Heart right ventricle (tissue), 16 donors: ENCODE measurements at regions not wholly inside any gene's neighbourhood (a gene's known extent, or its start where the extent isn't known, plus 50 kb on each side); places are given as distances from the start of the nearest gene placed in this dataset.
A peak's percentile ranks its signal among the peaks of the same experiment; 100 is the strongest.

ENCODE experiments used
- ATAC-seq, 8 donors: fragments of 200-7000 bp; cut with Tn5 transposase; one replicate each; pipeline ENCODE4 v1.9.1; 2020; ENCODE audit warnings: mild to moderate bottlenecking in 8 of 8, moderate library complexity in 8 of 8, moderate number of reproducible peaks in 1 of 8
- DNase-seq, 2 donors: peaks; one replicate each; pipeline ENCODE4 v3.0.0-alpha.2; 2020
- H3K27ac ChIP-seq, 10 donors: fragments of 200-600 bp; sonication (generic) in 2 of 10; one replicate each; pipeline versions ENCODE4 v1.5.0 to v1.8.0; 2020 to 2022; ENCODE audit warnings: mild to moderate bottlenecking in 3 of 10
- H3K27me3 ChIP-seq, 7 donors: fragments of 200-600 bp; one replicate each; pipeline ENCODE4 v1.8.0; 2021 to 2022; ENCODE audit warnings: mild to moderate bottlenecking in 2 of 7
- H3K36me3 ChIP-seq, 9 donors: fragments of 200-600 bp; sonication (generic) in 1 of 9; one replicate each; pipeline versions ENCODE4 v1.5.0 to v1.8.0; 2020 to 2022; ENCODE audit warnings: mild to moderate bottlenecking in 2 of 9
- H3K4me1 ChIP-seq, 9 donors: fragments of 200-600 bp; sonication (generic) in 1 of 9; one replicate each; pipeline versions ENCODE4 v1.5.0 to v1.8.0; 2020 to 2022; ENCODE audit warnings: mild to moderate bottlenecking in 4 of 9
- H3K4me3 ChIP-seq, 10 donors: fragments of 200-600 bp; sonication (generic) in 2 of 10; one replicate each; pipeline versions ENCODE4 v1.5.0 to v1.8.0; 2020 to 2022; ENCODE audit warnings: mild to moderate bottlenecking in 7 of 10, moderate library complexity in 2 of 10
- H3K9me3 ChIP-seq, 11 donors: fragments of 200-600 bp in 10 of 11; sonication (generic) in 2 of 11; one replicate each; pipeline versions ENCODE4 v1.5.0 to v1.8.0; 2013 to 2022; ENCODE audit warnings: mild to moderate bottlenecking in 2 of 11, control low read depth in 1 of 11, moderate library complexity in 1 of 11
- CTCF ChIP-seq, 9 donors: fragments of 200-600 bp; sonication (generic) in 2 of 9; IDR thresholded peaks; one replicate each; pipeline versions ENCODE4 v1.5.0 to v1.8.0; 2021 to 2022; ENCODE audit warnings: antibody characterized with exemption in 9 of 9, mild to moderate bottlenecking in 5 of 9, moderate library complexity in 1 of 9
- WGBS, 2 donors: extraction: QIAGEN DNeasy Blood & Tissue Kit; methylation state at CpG; one replicate each; pipeline ENCODE4 v1.1.7; 2013; ENCODE audit warnings: inconsistent platforms in 1 of 2; 5-methylcytosine and 5-hydroxymethylcytosine counted together
- intact Hi-C, 10 donors: fragments of 100-400 bp; cut with DNase I; formaldehyde crosslinking; loops; one replicate each; pipeline versions ENCODE4 v1.11.1 to v1.14.2; 2022
- donor health status: Arrhythmogenic right ventricular cardiomyopathy.
- donor health status: ischemic (EF 13 %, LVEDD 7.1; RV severe dilation, severe dysfunction).
- donor health status: healthy with polysubstance abuse.
- donor health status: DM: no; HTN: yes; CAD: no.
- donor health status: DM: no; HTN: no; CAD: no.
- donor health status: ischemic (EF 25% LVEDD 6.9; RV normal size, moderate dysfunction).
- donor health status: ischemic (EF 25% LVEDD 5.7; RV mildly dilated, moderate dysfunction).
- donor health status: healthy.
- donor health status: DM: yes; HTN: yes; CAD: no.
- donor health status: Ischemic cardiomyopathy.
- donor health status: ischemic (EF 35%, LVEDD 5.7; RV mildly dilated, moderate dysfunction).
- donor health status: nonischemic (EF 11% LVEDD 7.7; RV severe dilation, severe dysfunction).
- donor health status: DM: yes; HTN: yes; CAD: no.
- donor health status: PGD.
- donor health status: ischemic (EF 29% LVEDD 5.4; RV normal size, mild dysfunction).
- donor health status: nonischemic (EF 23%, LVEDD 6.1; RV moderate dilation, normal function).

GRCh38 chr15:70488002-70488605, 275.3 kb downstream of the UACA start:
- WGBS, 2 donors: 24% methylated on average over 6 of the region's 6 CpGs
- intact Hi-C loops: loop anchor here in 9 of 10 donors (1.0 to 10.0 kb wide), 13 partner anchors 756 to 1013 kb away; no protein-coding TSS in a partner anchor
- DNase-seq (peak; percentile 62 to 69), ATAC-seq (peak; percentile 48 to 73 (median 62))
- H3K27me3 ChIP-seq: no peaks in the 10 kb centered on the region
- H3K36me3 ChIP-seq: no peaks in the 10 kb centered on the region
- no peaks in the 10 kb centered on the region for H3K9me3 ChIP-seq
- H3K27ac ChIP-seq: peak overlapping the region in 1 of 10 donors; percentile 80
- TF ChIP-seq CTCF (IDR thresholded peaks at IDR 0.05): peak; percentile 92 to 97 (median 96)
- peaks cover 0 to 77% (median 0%) of the 10 kb centered on the region in 9 donors for H3K4me1 ChIP-seq
- no peak overlapping the region for H3K4me3 ChIP-seq

- intact Hi-C loops: loop anchor here in 9 of 10 donors (2.0 to 10.0 kb wide), 9 partner anchors 755 to 1013 kb away; no protein-coding TSS in a partner anchor
- peaks cover 0 to 74% (median 0%) of the 10 kb centered on the region in 9 donors for H3K4me1 ChIP-seq
- no peaks in the 10 kb centered on the region for H3K27me3 ChIP-seq
- ATAC-seq: peak in 2 of 8 donors; percentile 20
- no peaks in the 10 kb centered on the region for H3K36me3 ChIP-seq
- H3K27ac ChIP-seq: peak overlapping the region in 1 of 10 donors; percentile 80
- no peak for DNase-seq
- no peaks in the 10 kb centered on the region for H3K9me3 ChIP-seq
- no peak overlapping the region for H3K4me3 ChIP-seq
- TF ChIP-seq CTCF (IDR thresholded peaks at IDR 0.05): no peak
- WGBS, 2 donors: 89 to 93% methylated on average over 3 of the region's 3 CpGs
Measured at GRCh38 chr15:70487387-70487740, 276.0 kb downstream of the UACA start.

- Histone ChIP-seq H3K36me3 (no peaks in the 10 kb centered on the region), H3K27ac (peak overlapping the region in 1 of 10 donors; percentile 80), H3K4me1 (peaks cover 0 to 68% (median 0%) of the 10 kb centered on the region in 9 donors), H3K4me3 (no peak overlapping the region), H3K9me3 (no peaks in the 10 kb centered on the region), H3K27me3 (peaks cover 0 to 4% (median 0%) of the 10 kb centered on the region in 7 donors)
- no peak for TF ChIP-seq CTCF (IDR thresholded peaks at IDR 0.05)
- WGBS, 2 donors: 82 to 83% methylated on average over 17 of the region's 17 CpGs
- intact Hi-C loops: loop anchor here in 9 of 10 donors (2.0 to 10.0 kb wide), 9 partner anchors 754 to 1012 kb away; no protein-coding TSS in a partner anchor
- DNase-seq (no peak), ATAC-seq (peak in 7 of 8 donors; percentile 20 to 72 (median 41))
Measured at GRCh38 chr15:70486451-70487386, 276.6 kb downstream of the UACA start.

GRCh38 chr15:70486012-70486411, 277.3 kb downstream of the UACA start:
- H3K9me3 ChIP-seq: no peaks in the 10 kb centered on the region
- no peaks in the 10 kb centered on the region for H3K36me3 ChIP-seq
- H3K4me3 ChIP-seq: no peak overlapping the region
- 93 to 94% methylated on average over 2 of the region's 2 CpGs for WGBS, 2 donors
- intact Hi-C loops: loop anchor here in 9 of 10 donors (2.0 to 10.0 kb wide), 9 partner anchors 754 to 1011 kb away; no protein-coding TSS in a partner anchor
- peaks cover 0 to 6% (median 0%) of the 10 kb centered on the region in 7 donors for H3K27me3 ChIP-seq
- DNase-seq: no peak
- H3K27ac ChIP-seq: peak overlapping the region in 1 of 10 donors; percentile 80
- ATAC-seq: no peak
- H3K4me1 ChIP-seq: peaks cover 0 to 68% (median 0%) of the 10 kb centered on the region in 9 donors
- TF ChIP-seq CTCF (IDR thresholded peaks at IDR 0.05): no peak
